ENCODE measurements at regions not wholly inside any gene's neighbourhood (a gene's known extent, or its start where the extent isn't known, plus 50 kb on each side); places are given as distances from the start of the nearest gene placed in this dataset.

DNA sequence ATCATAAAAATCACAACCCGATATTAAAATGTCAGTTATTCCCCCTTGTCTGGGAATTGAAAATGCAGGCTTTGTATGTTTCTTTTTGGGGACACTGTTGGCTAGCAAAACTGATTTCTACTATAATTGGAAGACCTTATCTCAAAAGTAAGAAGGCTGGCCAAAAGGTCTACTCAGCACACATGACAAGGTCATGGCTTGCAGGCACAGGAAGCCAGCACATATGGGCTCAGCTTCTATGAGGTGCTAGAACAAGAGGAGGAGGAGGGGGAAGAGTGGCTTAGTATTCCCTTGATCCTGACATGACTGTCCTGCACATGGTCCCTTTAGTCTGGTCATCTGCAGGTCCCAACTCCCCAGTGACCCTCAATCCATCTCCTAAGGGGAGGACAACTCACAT is 681.2 kb downstream of the SQOR start:
- H3K56ac ChIP-seq (ENCODE audit: insufficient read length, low read depth, low read length): no peak overlapping the region
- no peak overlapping the region for H3K27ac Mint-ChIP-seq
- no peak overlapping the region for H2AFZ ChIP-seq (ENCODE audit: low read length)
- no CpG with 5 or more reads among the region's 1 CpG for WGBS (ENCODE audit: extremely low coverage, insufficient read length, low lambda C conversion rate)
- no peak overlapping the region for H3T11ph ChIP-seq (ENCODE audit: low read length)
- no peak overlapping the region for H3K14ac ChIP-seq (ENCODE audit: insufficient read depth, low read length)
- no peaks in the 10 kb centered on the region for H3K27me3 ChIP-seq (ENCODE audit: insufficient read depth, low read length)
- no peak overlapping the region for H2BK20ac ChIP-seq (ENCODE audit: low read depth, low read length, poor library complexity, severe bottlenecking)
- H2BK120ac ChIP-seq (ENCODE audit: low read depth, low read length, poor library complexity, severe bottlenecking): no peak overlapping the region
- H3K4me2 ChIP-seq (ENCODE audit: insufficient read depth, insufficient read length, low read length): no peak overlapping the region
- H4K20me1 ChIP-seq (ENCODE audit: control insufficient read depth, insufficient read depth, insufficient read length): no peaks in the 10 kb centered on the region
- H3K4me1 ChIP-seq (ENCODE audit: insufficient read depth, low read length): no peaks in the 10 kb centered on the region
- no peak for DNase-seq
- no peak overlapping the region for H3K9ac ChIP-seq (ENCODE audit: extremely low read depth, insufficient read length, low read length)
- H3K23ac ChIP-seq (ENCODE audit: insufficient read length, low read depth, low read length): no peak overlapping the region
- H3K4me1 Mint-ChIP-seq: peaks cover 8 to 9% of the 10 kb centered on the region in 2 experiments; a peak in 3 of 4 replicates
- no peak overlapping the region for H2AK5ac ChIP-seq (ENCODE audit: insufficient read length, low read length)
- no peak overlapping the region for H3K4me3 Mint-ChIP-seq
- no peaks in the 10 kb centered on the region for H3K9me3 Mint-ChIP-seq
- H3K36me3 Mint-ChIP-seq (ENCODE audit: insufficient read depth in 1 of 3, low read depth in 3 of 3): no peaks in the 10 kb centered on the region
- no peaks in the 10 kb centered on the region for H3K9me3 ChIP-seq (ENCODE audit: control insufficient read depth, low read depth, low read length)
- no peaks in the 10 kb centered on the region for H3K79me2 ChIP-seq (ENCODE audit: insufficient read depth, low read length)
- no peak overlapping the region for H2BK15ac ChIP-seq (ENCODE audit: low read depth, low read length)
- no peaks in the 10 kb centered on the region for H3K23me2 ChIP-seq (ENCODE audit: insufficient read length, low read depth, low read length, poor library complexity, severe bottlenecking)
- no peak overlapping the region for H3K4ac ChIP-seq (ENCODE audit: low read depth, low read length)
- no peak overlapping the region for H2BK12ac ChIP-seq (ENCODE audit: insufficient read length, low read depth, low read length)
- no peaks in the 10 kb centered on the region for H3K79me1 ChIP-seq (ENCODE audit: insufficient read depth, low read depth, low read length, poor library complexity, severe bottlenecking)
- H3K27ac ChIP-seq (ENCODE audit: insufficient read length, low read depth, low read length): no peak overlapping the region
- no peaks in the 10 kb centered on the region for H3K27me3 Mint-ChIP-seq (ENCODE audit: low read depth)
- H3K18ac ChIP-seq (ENCODE audit: insufficient read length, low read depth, low read length): no peak overlapping the region
- H4K5ac ChIP-seq (ENCODE audit: insufficient read length, low read depth, low read length): no peak overlapping the region
- no peak overlapping the region for H4K8ac ChIP-seq (replicated peaks; ENCODE audit: insufficient read length, low read depth, low read length)
- TF ChIP-seq CTCF (conservative IDR thresholded peaks at IDR 0.05): no peak
- H4K91ac ChIP-seq (ENCODE audit: insufficient read length, low read depth, low read length): no peak overlapping the region
- no peak overlapping the region for H2BK5ac ChIP-seq (ENCODE audit: insufficient read length, low read length)

Measured in H9 (cell line).